ENCODE measurements at regions not wholly inside any gene's neighbourhood (a gene's known extent, or its start where the extent isn't known, plus 50 kb on each side); places are given as distances from the start of the nearest gene placed in this dataset.
"Not testable (repeated sequence)": the region's sequence is repeated elsewhere in the genome, so short reads cannot be mapped to it uniquely, and the experiment has no call there.

GRCh38 chr6:167708501-167709094 lies 118.1 kb upstream of the AFDN start:
- no peaks in the 10 kb centered on the region for H3K27me3 ChIP-seq (ENCODE audit: insufficient read depth, low read depth, low read length)
- H4K20me1 ChIP-seq (ENCODE audit: insufficient read depth) = no peaks in the 10 kb centered on the region
- TF ChIP-seq MXI1 (conservative IDR thresholded peaks at IDR 0.05; ENCODE audit: poor library complexity, severe bottlenecking) (no peak), REST (IDR thresholded peaks at IDR 0.05; ENCODE audit: borderline replicate concordance) (no peak), CTCF (IDR thresholded peaks at IDR 0.05; ENCODE audit: poor library complexity, severe bottlenecking) (no peak), POLR2AphosphoS5 (IDR thresholded peaks at IDR 0.05) (no peak), TAF1 (IDR thresholded peaks at IDR 0.05; ENCODE audit: low read depth) (no peak), EP300 (conservative IDR thresholded peaks at IDR 0.05; ENCODE audit: poor library complexity, severe bottlenecking) (no peak), SMC3 (conservative IDR thresholded peaks at IDR 0.05; ENCODE audit: poor library complexity) (no peak), EZH2 (IDR thresholded peaks at IDR 0.05; ENCODE audit: borderline replicate concordance, insufficient read depth, low read length, poor library complexity, severe bottlenecking) (no peak), RAD21 (conservative IDR thresholded peaks at IDR 0.05) (no peak)
- H3K9me2 ChIP-seq (ENCODE audit: insufficient read depth, low read length) = no peaks in the 10 kb centered on the region
- H3K36me3 ChIP-seq (ENCODE audit: insufficient read depth, low read length) = no peaks in the 10 kb centered on the region
- peaks cover 3% of the 10 kb centered on the region for H3F3A ChIP-seq (ENCODE audit: insufficient read depth, low read length, poor library complexity, severe bottlenecking)
- H3K79me2 ChIP-seq (replicated peaks; ENCODE audit: insufficient read depth, low read length) = no peaks in the 10 kb centered on the region
- H3K9me3 ChIP-seq (ENCODE audit: low read length) = no peaks in the 10 kb centered on the region
- no peak overlapping the region for H3K4me2 ChIP-seq (ENCODE audit: low read length)
- no peak overlapping the region for H3K4me3 ChIP-seq (ENCODE audit: low read length)
- no peak overlapping the region for H3K9ac ChIP-seq (ENCODE audit: low read length)
- no peak overlapping the region for H3K27ac ChIP-seq (ENCODE audit: low read length)
- H2AFZ ChIP-seq (ENCODE audit: low read depth, low read length) = no peak overlapping the region

GRCh38 chr6:167709196-167709595 lies 117.5 kb upstream of the AFDN start:
- Histone ChIP-seq H3K27me3 (ENCODE audit: insufficient read depth, low read depth, low read length) (no peaks in the 10 kb centered on the region), H3K36me3 (ENCODE audit: insufficient read depth, low read length) (no peaks in the 10 kb centered on the region), H3K9ac (ENCODE audit: low read length) (no peak overlapping the region), H3K79me2 (replicated peaks; ENCODE audit: insufficient read depth, low read length) (no peaks in the 10 kb centered on the region), H4K20me1 (ENCODE audit: insufficient read depth) (no peaks in the 10 kb centered on the region), H2AFZ (ENCODE audit: low read depth, low read length) (no peak overlapping the region), H3K27ac (ENCODE audit: low read length) (no peak overlapping the region), H3K9me3 (ENCODE audit: low read length) (no peaks in the 10 kb centered on the region), H3K4me2 (ENCODE audit: low read length) (no peak overlapping the region), H3K4me3 (ENCODE audit: low read length) (no peak overlapping the region), H3K9me2 (ENCODE audit: insufficient read depth, low read length) (no peaks in the 10 kb centered on the region), H3F3A (ENCODE audit: insufficient read depth, low read length, poor library complexity, severe bottlenecking) (peaks cover 3% of the 10 kb centered on the region)
- TF ChIP-seq EZH2 (IDR thresholded peaks at IDR 0.05; ENCODE audit: borderline replicate concordance, insufficient read depth, low read length, poor library complexity, severe bottlenecking) (no peak), TAF1 (IDR thresholded peaks at IDR 0.05; ENCODE audit: low read depth) (no peak), REST (IDR thresholded peaks at IDR 0.05; ENCODE audit: borderline replicate concordance) (no peak), EP300 (conservative IDR thresholded peaks at IDR 0.05; ENCODE audit: poor library complexity, severe bottlenecking) (no peak), SMC3 (conservative IDR thresholded peaks at IDR 0.05; ENCODE audit: poor library complexity) (no peak), MXI1 (conservative IDR thresholded peaks at IDR 0.05; ENCODE audit: poor library complexity, severe bottlenecking) (no peak), POLR2AphosphoS5 (IDR thresholded peaks at IDR 0.05) (no peak), CTCF (IDR thresholded peaks at IDR 0.05; ENCODE audit: poor library complexity, severe bottlenecking) (no peak), RAD21 (conservative IDR thresholded peaks at IDR 0.05) (no peak)

- not testable (repeated sequence) for H4K20me1 ChIP-seq (ENCODE audit: insufficient read depth); H3K9ac ChIP-seq (ENCODE audit: low read length); H3K9me2 ChIP-seq (ENCODE audit: insufficient read depth, low read length); H3K36me3 ChIP-seq (ENCODE audit: insufficient read depth, low read length); H2AFZ ChIP-seq (ENCODE audit: low read depth, low read length); H3K4me3 ChIP-seq (ENCODE audit: low read length); H3K9me3 ChIP-seq (ENCODE audit: low read length); H3K27me3 ChIP-seq (ENCODE audit: insufficient read depth, low read depth, low read length); H3K79me2 ChIP-seq (replicated peaks; ENCODE audit: insufficient read depth, low read length); H3F3A ChIP-seq (ENCODE audit: insufficient read depth, low read length, poor library complexity, severe bottlenecking); H3K27ac ChIP-seq (ENCODE audit: low read length); H3K4me2 ChIP-seq (ENCODE audit: low read length)
Measured at GRCh38 chr6:167709776-167710336, 116.9 kb upstream of the AFDN start.
